ENCODE measurements at regions not wholly inside any gene's neighbourhood (a gene's known extent, or its start where the extent isn't known, plus 50 kb on each side); places are given as distances from the start of the nearest gene placed in this dataset.

- Histone ChIP-seq H3K27me3 (ENCODE audit: low read depth, low read length) (no peaks in the 10 kb centered on the region), H3K4me3 (ENCODE audit: low read length) (no peak overlapping the region), H4K20me1 (ENCODE audit: insufficient read depth, low read length) (no peaks in the 10 kb centered on the region), H3K9me3 (ENCODE audit: insufficient read depth, low read length) (no peaks in the 10 kb centered on the region), H3K4me2 (ENCODE audit: low read length) (no peak overlapping the region), H3K79me2 (ENCODE audit: low read length) (no peaks in the 10 kb centered on the region), H3K27ac (ENCODE audit: low read length) (no peak overlapping the region), H3K36me3 (replicated peaks; ENCODE audit: low read depth, low read length) (no peaks in the 10 kb centered on the region), H2AFZ (ENCODE audit: low read depth, low read length) (no peak overlapping the region), H3K4me1 (ENCODE audit: low read length) (no peaks in the 10 kb centered on the region), H3K9ac (ENCODE audit: low read length) (no peak overlapping the region)
- TF ChIP-seq CTCF (IDR thresholded peaks at IDR 0.05; ENCODE audit: low read depth, low read length) (no peak), EZH2phosphoT487 (IDR thresholded peaks at IDR 0.05; ENCODE audit: low read depth) (no peak)
These were observed 282.5 kb downstream of the GLRX3 start for GRCh38 chr10:130418731-130419130.

GRCh38 chr10:130421909-130422308 is 285.7 kb downstream of the GLRX3 start:
- Histone ChIP-seq H2AFZ (ENCODE audit: low read depth, low read length) (no peak overlapping the region), H3K27me3 (ENCODE audit: low read depth, low read length) (no peaks in the 10 kb centered on the region), H3K4me3 (ENCODE audit: low read length) (no peak overlapping the region), H3K36me3 (replicated peaks; ENCODE audit: low read depth, low read length) (no peaks in the 10 kb centered on the region), H3K27ac (ENCODE audit: low read length) (no peak overlapping the region), H3K9me3 (ENCODE audit: insufficient read depth, low read length) (no peaks in the 10 kb centered on the region), H3K4me1 (ENCODE audit: low read length) (no peaks in the 10 kb centered on the region), H4K20me1 (ENCODE audit: insufficient read depth, low read length) (no peaks in the 10 kb centered on the region), H3K4me2 (ENCODE audit: low read length) (no peak overlapping the region), H3K9ac (ENCODE audit: low read length) (no peak overlapping the region), H3K79me2 (ENCODE audit: low read length) (no peaks in the 10 kb centered on the region)
- TF ChIP-seq CTCF (IDR thresholded peaks at IDR 0.05; ENCODE audit: low read depth, low read length), result no peak

- Histone ChIP-seq H3K27ac (ENCODE audit: low read length) (no peak overlapping the region), H3K27me3 (ENCODE audit: low read depth, low read length) (no peaks in the 10 kb centered on the region), H3K79me2 (ENCODE audit: low read length) (no peaks in the 10 kb centered on the region), H3K36me3 (replicated peaks; ENCODE audit: low read depth, low read length) (no peaks in the 10 kb centered on the region), H3K4me3 (ENCODE audit: low read length) (no peak overlapping the region), H3K9me3 (ENCODE audit: insufficient read depth, low read length) (no peaks in the 10 kb centered on the region), H2AFZ (ENCODE audit: low read depth, low read length) (no peak overlapping the region), H3K4me2 (ENCODE audit: low read length) (no peak overlapping the region), H3K4me1 (ENCODE audit: low read length) (no peaks in the 10 kb centered on the region), H4K20me1 (ENCODE audit: insufficient read depth, low read length) (no peaks in the 10 kb centered on the region), H3K9ac (ENCODE audit: low read length) (no peak overlapping the region)
- TF ChIP-seq CTCF (IDR thresholded peaks at IDR 0.05; ENCODE audit: low read depth, low read length) (no peak), EZH2phosphoT487 (IDR thresholded peaks at IDR 0.05; ENCODE audit: low read depth) (no peak)
These were observed 286.5 kb downstream of the GLRX3 start for GRCh38 chr10:130422366-130423324.

- Histone ChIP-seq H3K4me1 (ENCODE audit: low read length) (no peaks in the 10 kb centered on the region), H3K4me3 (ENCODE audit: low read length) (no peak overlapping the region)
These were observed 287.5 kb downstream of the GLRX3 start for GRCh38 chr10:130423455-130424305.

More at GRCh38 chr10:130423455-130424305, 287.5 kb downstream of the GLRX3 start:
- no peak overlapping the region for H3K4me2 ChIP-seq (ENCODE audit: low read length)
- no peaks in the 10 kb centered on the region for H4K20me1 ChIP-seq (ENCODE audit: insufficient read depth, low read length)
- no peak for TF ChIP-seq EZH2phosphoT487 (IDR thresholded peaks at IDR 0.05; ENCODE audit: low read depth)
- no peak for TF ChIP-seq CTCF (IDR thresholded peaks at IDR 0.05; ENCODE audit: low read depth, low read length)
- no peaks in the 10 kb centered on the region for H3K9me3 ChIP-seq (ENCODE audit: insufficient read depth, low read length)
- H3K79me2 ChIP-seq (ENCODE audit: low read length), result no peaks in the 10 kb centered on the region
- H3K27ac ChIP-seq (ENCODE audit: low read length), result no peak overlapping the region
- no peak overlapping the region for H2AFZ ChIP-seq (ENCODE audit: low read depth, low read length)
- no peak overlapping the region for H3K9ac ChIP-seq (ENCODE audit: low read length)
- no peaks in the 10 kb centered on the region for H3K27me3 ChIP-seq (ENCODE audit: low read depth, low read length)
- H3K36me3 ChIP-seq (replicated peaks; ENCODE audit: low read depth, low read length), result no peaks in the 10 kb centered on the region

All from OCI-LY3 (cell line).